Esophagus muscularis mucosa (tissue), 3 donors: ENCODE measurements at regions not wholly inside any gene's neighbourhood (a gene's known extent, or its start where the extent isn't known, plus 50 kb on each side); places are given as distances from the start of the nearest gene placed in this dataset.

ENCODE experiments used
- POLR2A ChIP-seq: fragments of 450-650 bp; IDR thresholded peaks from one replicate; pipeline ENCODE4 v1.6.1; 2017; ENCODE audit warnings: antibody characterized with exemption, moderate library complexity, mild to moderate bottlenecking, low read depth
- TF ChIP-seq, protein P1 (sequence below), 3 experiments: fragments of 200-600 bp in 2 of 3; fragments of 450-650 bp in 1 of 3; sonication (generic) in 2 of 3; IDR thresholded peaks; one replicate each; pipeline ENCODE4 v1.5.1; 2017 to 2019; ENCODE audit warnings: antibody characterized with exemption in 3 of 3, mild to moderate bottlenecking in 2 of 3, moderate library complexity in 1 of 3

DNA sequence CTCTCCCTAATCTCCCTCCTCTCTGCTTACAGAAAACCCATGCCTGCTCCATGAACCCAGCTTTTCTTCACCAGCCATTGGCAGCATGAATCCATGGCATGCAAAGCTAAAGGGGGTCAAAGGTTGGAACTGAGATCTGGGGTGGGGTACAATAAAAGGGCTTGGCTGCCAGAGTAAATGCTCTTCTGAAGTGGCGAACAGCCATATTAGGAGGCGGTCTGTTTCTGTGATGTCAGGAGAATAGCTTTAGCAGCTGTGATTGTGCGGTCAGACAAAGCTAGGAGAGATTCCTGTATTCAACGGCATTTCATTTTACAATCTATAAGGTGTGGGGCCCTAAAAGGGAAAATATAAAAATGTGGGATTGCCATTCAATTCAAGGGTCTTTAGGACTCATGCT, 71.7 kb upstream of the TMPRSS2 start:
- TF ChIP-seq, protein P1, sequence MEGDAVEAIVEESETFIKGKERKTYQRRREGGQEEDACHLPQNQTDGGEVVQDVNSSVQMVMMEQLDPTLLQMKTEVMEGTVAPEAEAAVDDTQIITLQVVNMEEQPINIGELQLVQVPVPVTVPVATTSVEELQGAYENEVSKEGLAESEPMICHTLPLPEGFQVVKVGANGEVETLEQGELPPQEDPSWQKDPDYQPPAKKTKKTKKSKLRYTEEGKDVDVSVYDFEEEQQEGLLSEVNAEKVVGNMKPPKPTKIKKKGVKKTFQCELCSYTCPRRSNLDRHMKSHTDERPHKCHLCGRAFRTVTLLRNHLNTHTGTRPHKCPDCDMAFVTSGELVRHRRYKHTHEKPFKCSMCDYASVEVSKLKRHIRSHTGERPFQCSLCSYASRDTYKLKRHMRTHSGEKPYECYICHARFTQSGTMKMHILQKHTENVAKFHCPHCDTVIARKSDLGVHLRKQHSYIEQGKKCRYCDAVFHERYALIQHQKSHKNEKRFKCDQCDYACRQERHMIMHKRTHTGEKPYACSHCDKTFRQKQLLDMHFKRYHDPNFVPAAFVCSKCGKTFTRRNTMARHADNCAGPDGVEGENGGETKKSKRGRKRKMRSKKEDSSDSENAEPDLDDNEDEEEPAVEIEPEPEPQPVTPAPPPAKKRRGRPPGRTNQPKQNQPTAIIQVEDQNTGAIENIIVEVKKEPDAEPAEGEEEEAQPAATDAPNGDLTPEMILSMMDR (IDR thresholded peaks at IDR 0.05), result no peak
- no peak for TF ChIP-seq POLR2A
